DMS79 treated with DMSO at 0.1 percent for 48 hours (cell line): ENCODE measurements at regions not wholly inside any gene's neighbourhood (a gene's known extent, or its start where the extent isn't known, plus 50 kb on each side); places are given as distances from the start of the nearest gene placed in this dataset.

ENCODE experiments used
- DNase-seq: peaks from one replicate; lab custom pipeline; 2025; lab: John Stamatoyannopoulos, UW

DNA sequence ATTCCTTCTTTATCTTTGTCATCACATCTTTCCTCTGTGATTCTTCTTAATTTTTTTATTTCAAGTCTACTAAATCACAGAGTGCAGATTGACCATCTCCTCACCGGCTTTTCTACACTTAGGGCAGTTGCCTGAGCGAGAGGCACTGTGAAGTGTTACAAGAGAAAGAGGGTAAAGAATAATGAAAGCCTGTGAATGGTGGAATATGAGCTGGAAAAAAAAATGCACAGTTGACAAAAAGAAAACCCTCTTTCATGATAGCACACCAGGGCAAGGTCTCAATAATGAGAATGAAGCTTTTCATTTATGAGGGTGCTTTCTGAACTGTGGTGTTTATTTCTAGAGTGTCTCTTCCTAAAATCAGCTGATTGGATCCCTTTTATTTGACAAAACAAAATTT is 106.2 kb upstream of the PDE3A start:
- no peak for DNase-seq

- no peak for DNase-seq
Measured at GRCh38 chr12:20264026-20264425, 104.3 kb upstream of the PDE3A start.

- DNase-seq: no peak
Measured at GRCh38 chr12:20264608-20265114, 103.7 kb upstream of the PDE3A start.

GRCh38 chr12:20268121-20268732 is 100.1 kb upstream of the PDE3A start:
- no peak for DNase-seq

- no peak for DNase-seq
Measured at GRCh38 chr12:20268771-20269170, 99.6 kb upstream of the PDE3A start.

DNA sequence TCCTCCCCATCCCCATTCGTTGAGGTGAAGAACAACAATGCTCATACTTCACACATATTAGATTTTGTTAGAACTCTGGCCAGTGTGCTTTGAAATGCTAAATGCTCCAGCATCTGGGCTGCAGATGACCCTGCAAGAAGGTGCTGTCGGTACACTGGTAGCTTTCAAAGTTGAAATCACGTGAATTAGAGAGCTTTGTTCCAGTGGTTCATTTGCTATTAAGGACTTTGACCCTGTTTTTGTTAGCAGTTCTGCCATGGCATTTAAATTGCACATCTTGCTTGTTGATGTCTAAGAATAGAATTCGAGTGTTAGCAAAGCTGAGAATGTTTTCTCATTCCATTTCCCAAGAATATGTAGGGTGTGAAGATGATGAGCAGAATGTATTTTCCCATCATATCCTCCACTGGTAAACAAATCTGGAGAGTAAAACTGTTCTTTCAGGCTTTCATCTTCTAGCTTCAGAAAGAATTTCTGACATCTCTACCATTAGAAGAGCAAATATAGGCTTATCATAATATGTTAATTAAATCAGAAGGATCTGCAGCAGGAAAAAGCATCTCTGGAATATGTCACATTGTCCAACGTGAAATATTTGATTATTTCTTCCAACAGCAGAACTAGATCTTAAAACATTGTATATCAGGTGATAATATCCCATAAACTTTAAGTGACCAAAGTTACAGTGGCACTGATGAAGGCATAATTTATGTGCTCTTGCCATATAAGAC is 98.8 kb upstream of the PDE3A start:
- no peak for DNase-seq

- DNase-seq: no peak
Measured at GRCh38 chr12:20270557-20270956, 97.8 kb upstream of the PDE3A start.

GRCh38 chr12:20272161-20272560 is 96.2 kb upstream of the PDE3A start:
- no peak for DNase-seq

GRCh38 chr12:20272801-20273200 is 95.5 kb upstream of the PDE3A start:
- no peak for DNase-seq

GRCh38 chr12:20274008-20274407 is 94.3 kb upstream of the PDE3A start:
- no peak for DNase-seq

DNA sequence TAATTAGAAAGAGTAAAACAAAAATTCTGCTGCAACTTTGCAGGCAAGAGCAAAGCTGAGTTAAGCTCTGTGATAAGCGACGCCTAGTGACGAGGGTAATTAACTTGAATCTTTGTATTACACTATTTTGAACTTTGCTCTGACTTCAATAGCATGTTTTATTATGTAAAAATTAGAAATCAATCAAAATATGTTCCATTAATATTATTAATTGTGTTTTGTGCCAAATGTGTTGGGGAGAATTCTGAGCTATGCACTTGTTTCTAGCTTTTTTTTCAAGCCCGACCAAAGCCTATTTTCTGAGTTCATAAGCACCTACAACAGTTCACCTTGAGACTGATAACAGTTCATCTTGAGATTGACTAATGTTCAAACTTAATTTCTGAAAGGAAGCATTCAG is 90.1 kb upstream of the PDE3A start:
- DNase-seq: no peak

DNA sequence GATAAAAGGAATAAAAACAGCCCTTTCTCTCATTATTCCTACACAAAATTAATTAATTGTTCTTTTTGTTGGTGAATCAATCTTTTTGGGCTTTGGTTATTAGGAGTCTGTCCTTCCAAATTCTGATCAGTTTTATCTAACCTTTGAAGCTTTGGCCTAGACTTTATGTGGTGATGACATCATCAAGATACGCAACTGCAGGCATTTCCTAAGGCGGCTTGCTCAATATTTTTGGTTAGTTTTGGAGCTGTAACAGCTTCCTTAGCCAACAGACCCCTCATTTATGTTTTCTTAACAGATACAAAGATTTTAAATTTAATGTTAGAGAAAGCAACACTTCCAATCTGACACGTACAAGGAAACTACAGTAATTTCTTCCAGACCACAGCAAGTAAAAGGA is 87.8 kb upstream of the PDE3A start:
- DNase-seq: no peak

- DNase-seq: no peak
Measured at GRCh38 chr12:20282401-20282800, 85.9 kb upstream of the PDE3A start.

DNA sequence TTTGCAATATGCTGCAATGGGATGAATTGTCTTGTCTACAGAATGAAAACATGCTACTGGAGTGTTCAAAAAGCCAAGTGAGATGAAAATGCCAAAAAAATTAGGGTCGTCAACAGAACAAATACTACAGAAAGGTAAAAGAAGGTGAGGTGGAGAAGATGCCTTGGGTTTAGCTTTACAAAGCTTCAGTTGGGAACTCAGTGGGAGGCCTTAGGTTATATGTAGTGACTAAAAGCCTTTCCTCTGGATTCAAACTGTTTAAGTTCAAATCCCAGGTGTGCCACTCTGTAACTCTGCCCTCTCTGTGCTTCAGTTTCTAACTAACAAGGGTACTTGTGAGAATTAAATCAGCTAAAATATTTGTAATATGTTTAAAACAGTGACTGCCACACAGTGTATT is 84.9 kb upstream of the PDE3A start:
- no peak for DNase-seq

DNA sequence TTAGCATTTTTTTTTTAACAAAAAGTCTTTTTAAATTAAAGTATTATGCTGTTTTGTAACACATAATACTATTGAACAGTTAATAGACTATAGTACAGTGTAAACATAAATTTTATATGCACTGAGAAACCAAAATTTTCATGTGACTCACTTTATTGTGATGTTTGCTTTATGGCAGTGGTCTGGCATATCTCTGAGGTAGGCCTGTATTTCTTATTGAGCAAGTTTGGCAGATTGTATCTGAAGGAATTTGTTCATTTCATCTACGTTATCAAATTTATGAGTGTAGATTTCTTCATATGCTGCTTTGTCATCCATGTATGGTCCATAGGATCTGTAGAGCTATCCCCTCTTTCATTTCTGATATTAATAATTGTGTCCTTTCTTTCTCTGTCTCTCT is 78.8 kb upstream of the PDE3A start:
- no peak for DNase-seq

DNA sequence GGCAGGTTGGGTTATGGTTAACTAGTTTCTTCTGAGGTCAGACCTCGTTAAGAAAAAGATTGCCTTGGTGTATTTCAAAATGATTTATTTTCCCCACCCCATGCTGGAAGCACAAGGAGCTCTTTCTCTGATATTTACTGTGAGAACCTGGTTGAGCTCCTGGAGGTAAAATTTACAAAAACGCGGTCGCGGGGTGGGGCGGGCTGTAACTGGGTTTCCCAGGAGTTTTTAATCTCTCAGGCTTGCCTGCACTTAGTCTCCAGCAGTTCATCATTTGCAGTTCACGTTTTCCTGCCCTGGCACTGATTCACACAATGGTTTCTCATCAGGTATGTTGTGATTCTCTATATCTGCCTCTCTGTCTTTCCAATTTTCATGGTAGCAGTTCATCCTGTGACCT is 67.9 kb upstream of the PDE3A start:
- no peak for DNase-seq

DNA sequence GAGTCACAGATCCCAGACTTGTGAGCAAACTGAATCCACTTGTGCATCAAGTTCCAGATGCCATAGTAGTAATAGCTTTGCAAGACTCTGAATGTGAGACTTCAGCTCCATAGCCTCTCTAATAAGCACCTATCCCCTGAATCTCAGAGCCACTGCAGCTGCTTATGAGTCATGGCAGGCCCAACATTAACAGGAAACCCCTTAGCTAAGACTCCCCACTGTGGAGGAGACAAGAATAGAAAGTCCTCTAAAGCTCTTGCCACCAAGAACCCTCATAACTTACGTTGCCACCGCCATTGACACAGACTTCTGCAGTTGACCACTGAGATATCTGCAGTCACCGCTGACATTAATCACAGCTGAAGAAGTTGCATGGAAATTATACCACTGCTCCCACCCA is 62.9 kb upstream of the PDE3A start:
- DNase-seq: no peak

DNA sequence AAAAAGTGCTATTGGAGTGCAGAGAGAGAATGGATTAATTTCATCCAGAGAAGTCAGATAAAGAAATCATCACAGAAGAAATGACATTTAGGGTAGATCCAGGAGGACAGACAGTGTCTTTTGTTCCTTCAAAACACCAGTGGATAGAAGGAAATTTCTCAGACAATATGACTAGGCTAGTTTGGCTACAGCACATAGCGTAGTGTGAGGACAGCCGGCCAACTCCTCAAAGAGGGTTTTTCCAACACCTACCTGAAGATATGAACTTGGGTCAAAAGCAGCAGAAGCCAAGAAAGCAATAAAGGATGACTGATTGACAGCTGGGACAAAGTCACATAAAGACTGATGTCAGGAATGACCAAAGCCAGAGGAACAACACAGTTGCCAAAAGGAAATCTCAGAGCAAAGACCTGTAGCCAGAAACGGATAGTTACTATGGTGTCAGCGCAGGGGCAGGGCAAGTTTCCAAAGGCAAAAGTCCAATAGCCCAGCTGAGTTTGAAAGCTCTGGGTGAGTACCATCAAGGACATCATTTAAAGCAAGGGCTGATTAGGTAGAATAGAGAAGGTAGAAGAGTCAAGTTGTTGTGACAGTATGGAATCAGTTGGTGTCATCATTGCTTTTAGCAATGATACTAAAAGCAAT is 58.7 kb upstream of the PDE3A start:
- no peak for DNase-seq

DNA sequence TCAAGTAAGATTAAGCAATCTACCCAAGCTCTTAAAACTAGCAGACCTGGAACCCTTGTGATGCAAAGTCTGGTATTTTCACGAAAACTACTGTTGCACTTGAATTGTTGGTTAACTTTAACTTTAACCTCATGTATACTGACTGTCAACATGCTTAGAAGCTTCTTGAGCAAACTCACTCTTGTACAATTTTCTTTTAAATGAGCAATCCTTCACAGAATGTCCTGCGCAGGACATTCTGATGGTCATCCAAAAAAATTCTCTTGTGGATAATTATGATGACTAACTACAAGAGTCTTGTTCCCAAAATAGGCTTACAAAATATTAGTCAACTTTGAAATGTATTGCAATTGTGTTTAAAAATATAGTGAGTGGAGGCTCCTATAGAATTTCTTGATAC is 54.0 kb upstream of the PDE3A start:
- no peak for DNase-seq

DNA sequence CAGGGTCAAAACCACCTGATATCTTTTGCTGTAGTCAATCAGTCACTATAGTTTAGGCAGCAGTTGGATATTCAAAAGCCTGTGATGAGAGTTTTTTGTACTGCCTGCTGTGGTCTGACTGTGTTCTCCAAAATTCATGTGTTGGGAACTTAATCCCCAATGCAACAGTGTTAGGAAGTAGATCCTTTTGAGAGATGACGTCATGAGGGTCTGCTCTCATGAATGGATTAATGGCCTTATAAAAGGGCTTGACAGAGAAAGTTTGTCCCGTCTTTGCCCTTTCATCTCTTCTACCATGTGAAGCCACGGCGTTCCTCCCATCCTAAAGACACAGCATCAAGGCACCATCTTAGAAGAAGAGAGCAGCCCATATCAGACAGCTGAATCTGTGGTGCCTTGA is 50.8 kb upstream of the PDE3A start:
- no peak for DNase-seq
